ENCODE measurements at regions not wholly inside any gene's neighbourhood (a gene's known extent, or its start where the extent isn't known, plus 50 kb on each side); places are given as distances from the start of the nearest gene placed in this dataset.
"Not testable (repeated sequence)": the region's sequence is repeated elsewhere in the genome, so short reads cannot be mapped to it uniquely, and the experiment has no call there.

DNA sequence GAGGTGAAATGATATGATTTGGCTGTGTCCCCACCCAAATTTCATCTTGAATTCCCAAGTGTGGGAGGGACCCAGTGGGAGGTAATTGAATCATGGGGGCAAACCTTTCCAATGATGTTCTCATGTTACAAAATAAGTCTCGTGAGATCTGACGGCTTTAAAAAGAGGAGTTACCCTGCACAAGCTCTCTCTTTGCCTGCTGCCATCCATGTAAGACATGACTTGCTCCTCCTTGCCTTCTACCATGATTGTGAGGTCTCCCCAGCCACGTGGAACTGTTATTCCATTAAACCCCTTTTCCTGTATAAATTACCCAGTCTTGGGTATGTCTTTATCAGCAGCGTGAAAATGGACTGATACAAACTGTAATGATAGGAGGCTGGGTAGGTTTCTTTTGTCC, 145.1 kb downstream of the AKR1D1 start:
- DNase-seq, result not testable (repeated sequence)

DNA sequence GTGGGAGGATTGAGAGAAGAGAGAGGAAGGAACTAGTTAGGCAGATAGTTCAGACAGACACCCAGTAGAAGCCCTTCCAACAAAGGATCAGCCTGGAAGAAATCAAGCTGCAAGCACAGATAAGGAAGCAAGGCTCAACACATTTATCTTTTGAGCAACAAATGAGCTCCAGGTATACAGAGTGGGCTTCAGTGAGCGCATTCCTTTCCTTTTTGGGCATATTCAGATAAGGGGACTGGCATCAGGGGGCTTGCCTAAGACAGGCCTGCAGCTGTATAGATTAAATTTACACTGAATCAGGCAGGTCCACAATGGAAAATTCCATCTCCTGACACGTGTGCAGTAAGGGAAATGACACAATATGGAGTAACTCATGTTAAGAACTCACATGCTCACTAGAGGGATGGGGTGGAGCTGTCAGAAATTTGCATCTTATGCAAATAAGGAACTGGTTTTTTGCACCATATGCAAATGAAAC, 147.2 kb downstream of the AKR1D1 start:
- DNase-seq, result no peak

DNA sequence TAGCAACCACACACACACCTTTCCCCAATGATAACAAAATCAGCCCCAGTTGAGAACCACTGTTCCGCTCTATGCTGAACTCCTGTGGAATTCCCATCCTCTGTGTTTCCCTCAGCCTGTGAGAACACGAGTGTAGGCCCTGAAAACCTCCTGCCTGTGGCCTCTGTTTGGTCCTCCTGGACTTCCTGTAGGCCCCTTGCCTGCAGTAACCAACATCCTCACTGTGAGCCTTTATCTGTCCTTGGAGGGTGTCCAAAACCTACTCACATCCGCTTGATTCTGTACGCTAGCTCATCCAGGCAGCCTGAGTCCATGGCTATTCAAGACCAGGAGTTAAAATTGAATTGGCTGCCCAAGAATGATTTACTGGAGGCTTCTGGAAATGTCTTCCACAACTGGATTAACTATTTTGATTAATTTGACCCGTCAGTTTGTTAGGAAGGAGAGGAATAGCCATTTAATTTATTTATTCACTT, 149.8 kb downstream of the AKR1D1 start:
- no peak for DNase-seq

- no peak for DNase-seq
Observed at GRCh38 chr7:138226745-138227279, 150.6 kb downstream of the AKR1D1 start.

- no peak for DNase-seq
Observed at GRCh38 chr7:138228119-138228518, 151.9 kb downstream of the AKR1D1 start.

DNA sequence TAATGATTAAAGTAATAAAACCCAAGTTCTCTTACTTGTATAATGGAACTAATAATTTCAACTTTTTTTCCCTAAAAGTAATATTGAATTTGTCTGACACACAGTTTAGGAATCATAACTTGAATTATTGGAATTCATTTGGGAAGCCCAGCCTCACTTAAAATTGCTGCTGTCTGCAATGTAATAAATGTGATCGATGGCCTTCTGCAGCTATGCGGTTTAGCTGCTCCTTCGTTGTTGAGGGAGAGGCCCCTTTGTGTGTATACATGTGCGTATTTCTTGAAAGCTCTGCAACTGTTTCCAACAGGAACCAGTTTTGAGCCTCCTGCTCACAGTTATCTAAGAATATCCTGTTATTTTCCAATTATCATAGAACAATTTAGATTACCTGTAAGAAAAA, 152.5 kb downstream of the AKR1D1 start:
- DNase-seq, result no peak

- no peak for DNase-seq
Observed at GRCh38 chr7:138233189-138233588, 156.9 kb downstream of the AKR1D1 start.

DNA sequence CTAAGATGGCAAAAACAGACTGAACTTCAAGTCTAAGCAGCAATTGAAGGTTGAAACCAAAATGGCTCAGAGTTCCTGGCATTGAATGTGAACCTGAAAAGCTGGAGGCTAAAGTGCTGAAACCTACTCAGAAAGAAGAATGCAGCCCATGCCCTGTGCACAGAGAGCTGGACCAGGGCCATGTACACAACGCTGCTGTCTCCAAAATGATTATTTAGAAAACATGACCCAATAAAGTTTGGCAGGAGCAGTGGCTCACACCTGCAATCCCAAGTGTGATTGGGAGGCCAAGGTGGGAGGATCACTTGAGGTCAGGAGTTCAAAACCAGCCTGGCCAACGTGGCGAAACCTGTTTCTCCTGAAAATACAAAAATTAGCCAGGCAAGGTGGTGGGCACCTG, 158.9 kb downstream of the AKR1D1 start:
- no peak for DNase-seq

DNA sequence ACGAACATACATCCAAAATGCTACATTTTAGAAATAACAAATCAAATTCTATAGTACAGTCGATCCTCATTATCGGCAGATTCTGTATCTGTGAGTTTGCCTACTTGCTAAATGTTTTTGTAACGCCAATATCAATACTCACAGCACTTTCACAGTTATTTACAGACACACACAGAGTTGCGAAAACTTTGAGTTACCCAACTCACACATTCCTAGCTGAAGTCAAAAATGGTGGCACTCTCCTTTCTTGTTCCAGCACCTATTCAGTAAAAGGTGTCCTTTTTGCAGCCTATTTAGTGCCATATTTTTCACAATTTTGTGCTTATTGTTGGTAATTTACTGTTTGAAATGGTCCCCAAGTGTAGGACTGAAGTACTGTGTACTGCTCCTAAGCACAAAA, 161.7 kb downstream of the AKR1D1 start:
- no peak for DNase-seq

- no peak for DNase-seq
Observed at GRCh38 chr7:138238734-138239659, 162.7 kb downstream of the AKR1D1 start.

- no peak for DNase-seq
Observed at GRCh38 chr7:138243430-138243829, 167.2 kb downstream of the AKR1D1 start.

DNA sequence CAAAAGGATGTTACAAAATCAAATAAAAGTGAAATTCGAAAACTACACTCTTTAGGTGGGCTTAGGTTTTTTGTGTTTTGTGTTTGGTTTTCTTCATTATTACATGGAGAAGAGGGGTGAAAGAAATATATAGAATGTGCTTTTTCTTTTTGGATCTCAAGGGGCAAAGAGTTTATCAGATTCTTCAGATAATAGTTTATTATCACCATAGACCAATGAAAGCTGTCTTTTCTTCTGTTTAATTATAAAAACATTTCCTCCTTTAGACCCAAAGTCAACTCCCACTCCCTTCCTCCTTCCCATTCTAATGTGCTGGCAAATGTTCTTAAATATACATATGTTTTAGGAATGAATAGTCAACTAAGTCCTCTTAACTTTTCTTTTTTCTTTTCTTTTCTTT, 167.6 kb downstream of the AKR1D1 start:
- DNase-seq, result no peak

- DNase-seq, result no peak
Observed at GRCh38 chr7:138244606-138245005, 168.3 kb downstream of the AKR1D1 start.

- no peak for DNase-seq
Observed at GRCh38 chr7:138245216-138245615, 169.0 kb downstream of the AKR1D1 start.

GRCh38 chr7:138245682-138246081, 169.4 kb downstream of the AKR1D1 start:
- DNase-seq, result no peak

DNA sequence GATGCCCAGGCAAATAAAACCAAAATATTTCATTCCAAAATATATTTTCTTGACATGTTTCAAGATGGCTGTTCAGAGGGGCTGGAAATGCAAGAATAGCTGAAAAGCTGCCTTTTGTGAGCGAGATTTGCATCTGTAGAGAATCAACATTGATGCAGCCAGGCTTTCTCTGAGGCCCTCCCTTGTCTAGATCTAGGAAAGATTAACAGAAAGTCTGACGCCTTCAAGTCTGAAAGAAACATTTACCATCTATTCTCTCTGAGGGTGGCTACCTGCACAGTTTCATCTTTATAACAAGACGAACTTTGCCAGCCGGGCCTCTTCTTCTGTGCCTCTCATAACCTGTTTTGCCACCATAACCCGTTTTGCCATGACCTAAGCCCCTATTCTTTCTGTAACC, 170.2 kb downstream of the AKR1D1 start:
- DNase-seq, result no peak

GRCh38 chr7:138247081-138247480, 170.8 kb downstream of the AKR1D1 start:
- no peak for DNase-seq

GRCh38 chr7:138247568-138248333, 171.5 kb downstream of the AKR1D1 start:
- no peak for DNase-seq

GRCh38 chr7:138248609-138249008, 172.3 kb downstream of the AKR1D1 start:
- DNase-seq, result no peak

- DNase-seq, result no peak
Observed at GRCh38 chr7:138249975-138250374, 173.7 kb downstream of the AKR1D1 start.

DNA sequence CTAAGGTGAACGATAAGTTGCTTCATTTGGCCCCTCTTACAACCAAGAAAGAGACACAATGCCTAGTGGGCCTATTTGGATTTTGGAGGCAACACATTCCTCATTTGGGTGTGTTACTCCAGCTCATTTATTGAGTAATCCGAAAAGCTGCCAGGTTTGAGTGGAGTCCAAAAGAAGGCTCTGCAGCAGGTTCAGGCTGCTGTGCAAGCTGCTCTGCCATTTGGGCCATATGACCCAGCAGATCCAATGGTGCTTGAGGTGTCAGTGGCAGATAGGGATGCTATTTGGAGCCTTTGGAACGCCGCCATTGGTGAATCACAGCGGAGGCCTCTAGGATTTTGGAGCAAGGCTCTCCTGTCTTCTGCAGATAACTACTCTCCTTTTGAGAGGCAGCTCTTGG, 176.4 kb downstream of the AKR1D1 start:
- not testable (repeated sequence) for DNase-seq

GRCh38 chr7:138254444-138254843, 178.2 kb downstream of the AKR1D1 start:
- no peak for DNase-seq

DNA sequence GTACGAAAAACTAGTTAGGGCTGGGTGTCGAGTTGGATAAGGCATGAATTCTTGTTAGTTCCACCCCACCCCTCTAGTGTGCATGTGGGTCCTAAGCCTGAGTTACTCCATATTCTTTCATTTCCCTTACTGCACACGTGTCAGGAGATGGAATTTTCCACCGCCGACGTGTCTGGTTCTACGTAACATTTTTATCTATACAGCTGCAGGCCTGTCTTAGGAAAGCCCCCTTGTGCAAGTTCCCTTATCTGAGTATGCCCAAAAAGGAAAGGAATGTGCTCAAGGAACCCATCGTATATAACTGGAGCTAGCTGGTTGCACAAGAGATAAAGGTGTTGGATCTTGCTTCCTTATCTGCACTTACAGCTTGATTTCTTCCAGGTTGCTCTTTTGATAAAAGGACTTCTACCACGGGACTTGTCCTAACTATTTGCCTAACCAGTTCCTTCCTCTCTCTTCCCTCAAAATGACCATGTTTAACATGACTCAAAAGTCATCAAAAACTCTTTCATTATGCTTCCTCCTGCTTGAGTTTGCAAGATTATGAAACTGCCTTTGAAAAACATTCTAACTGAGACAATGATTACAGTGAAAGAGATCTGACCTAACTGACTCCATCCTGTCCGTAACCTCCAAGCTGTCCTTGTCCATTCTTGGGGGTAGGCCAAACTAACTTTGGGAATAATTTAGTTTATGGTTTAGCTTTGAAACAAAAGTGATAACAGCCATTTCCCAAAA, 181.4 kb downstream of the AKR1D1 start:
- DNase-seq, result no peak

Data from stimulated activated naive CD4-positive, alpha-beta T cell (primary cell).